SK-N-DZ (cell line): ENCODE measurements at regions not wholly inside any gene's neighbourhood (a gene's known extent, or its start where the extent isn't known, plus 50 kb on each side); places are given as distances from the start of the nearest gene placed in this dataset.

Source experiments
- DNase-seq: peaks from one replicate; pipeline ENCODE4 v3.0.0-alpha.2; 2015; ENCODE audit warnings: low spot score

- no peak for DNase-seq
Measured at GRCh38 chr6:134117409-134117808, 65.0 kb upstream of the SLC2A12 start.

GRCh38 chr6:134115715-134116074 is 63.3 kb upstream of the SLC2A12 start:
- no peak for DNase-seq

GRCh38 chr6:134114918-134115714 is 62.7 kb upstream of the SLC2A12 start:
- DNase-seq, result no peak

DNA sequence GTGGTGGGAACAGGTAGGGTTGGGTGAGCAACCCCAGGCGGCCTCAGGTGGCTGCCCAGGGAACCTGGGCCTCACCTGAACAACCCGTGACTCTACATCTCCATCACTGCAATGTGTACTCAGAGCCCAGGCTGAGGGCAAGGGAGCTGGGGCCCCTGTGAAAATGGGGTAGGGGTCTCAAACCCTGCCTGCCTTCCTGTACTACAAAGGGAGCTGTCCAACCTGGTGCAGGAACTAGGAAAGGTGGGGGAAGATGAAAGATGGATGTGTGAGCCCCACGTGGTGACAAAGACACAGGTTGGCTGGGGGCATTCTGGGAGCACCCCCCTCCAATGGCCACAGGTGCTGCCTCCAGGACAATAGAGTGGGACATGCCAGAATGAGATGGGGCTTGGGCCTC is 62.1 kb upstream of the SLC2A12 start:
- no peak for DNase-seq

DNA sequence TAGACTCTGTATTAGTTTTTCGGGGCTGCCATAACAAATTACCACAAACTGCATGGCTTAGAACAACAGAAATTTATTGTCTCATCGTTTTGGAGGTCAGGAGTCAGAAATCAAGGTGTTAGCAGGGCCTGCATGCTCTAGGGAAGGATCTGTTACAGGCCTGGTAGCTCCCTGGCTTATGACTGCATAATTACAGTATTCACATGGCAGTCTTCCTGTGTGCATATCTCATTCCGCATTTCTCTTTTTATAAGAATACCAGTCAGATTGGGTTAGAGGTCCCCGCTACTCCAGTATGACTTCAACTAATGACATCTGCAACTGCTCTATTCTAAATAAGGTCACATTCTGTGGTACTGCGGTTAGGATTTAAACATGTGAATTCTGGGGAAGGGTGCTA is 59.3 kb upstream of the SLC2A12 start:
- no peak for DNase-seq

DNA sequence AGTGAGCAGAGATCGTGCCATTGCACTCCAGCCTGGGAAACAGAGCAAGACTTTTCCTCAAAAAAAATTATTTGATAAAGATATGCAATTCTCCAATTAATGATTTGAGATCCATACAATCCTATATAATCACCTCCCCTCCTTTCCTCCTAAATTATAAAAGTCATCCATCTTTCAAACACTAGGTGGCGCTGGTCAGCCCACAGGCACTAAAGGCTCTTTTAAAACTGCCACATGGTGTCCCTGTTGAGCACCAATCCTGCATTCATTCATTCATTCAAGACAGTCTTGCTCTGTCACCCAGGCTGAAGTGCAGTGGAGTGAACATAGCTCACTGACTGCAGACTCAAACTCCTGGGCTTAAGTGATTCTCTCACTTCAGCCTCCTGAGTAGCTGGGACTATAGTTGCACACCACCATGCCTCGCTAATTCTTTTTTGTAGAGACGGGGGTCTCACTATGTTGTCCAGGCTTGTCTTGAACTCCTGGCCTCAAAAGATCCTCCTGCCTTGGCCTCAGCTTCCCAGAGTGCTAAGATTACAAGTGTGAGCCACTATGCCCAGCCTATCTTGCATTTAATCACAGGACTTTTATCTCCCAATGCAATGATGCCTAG is 58.7 kb upstream of the SLC2A12 start:
- DNase-seq, result peak; percentile 25

DNA sequence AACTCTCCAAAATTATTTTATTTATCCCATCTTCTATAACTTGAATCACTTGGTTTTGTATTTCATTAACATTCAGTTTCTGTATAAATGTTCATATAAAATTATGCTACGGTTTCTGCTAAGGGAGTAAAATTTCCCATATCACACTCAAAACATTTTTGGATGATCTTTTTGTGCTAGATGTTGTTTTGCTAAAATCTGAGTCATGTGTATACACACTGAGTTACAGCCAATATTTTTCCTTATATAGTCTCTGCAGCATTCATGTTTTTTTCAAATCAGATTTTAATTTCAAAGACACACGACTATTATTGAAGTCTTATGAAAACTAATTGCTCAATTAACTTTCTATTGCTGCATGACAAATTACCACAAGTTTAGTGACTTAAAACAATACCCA is 54.3 kb upstream of the SLC2A12 start:
- no peak for DNase-seq

DNA sequence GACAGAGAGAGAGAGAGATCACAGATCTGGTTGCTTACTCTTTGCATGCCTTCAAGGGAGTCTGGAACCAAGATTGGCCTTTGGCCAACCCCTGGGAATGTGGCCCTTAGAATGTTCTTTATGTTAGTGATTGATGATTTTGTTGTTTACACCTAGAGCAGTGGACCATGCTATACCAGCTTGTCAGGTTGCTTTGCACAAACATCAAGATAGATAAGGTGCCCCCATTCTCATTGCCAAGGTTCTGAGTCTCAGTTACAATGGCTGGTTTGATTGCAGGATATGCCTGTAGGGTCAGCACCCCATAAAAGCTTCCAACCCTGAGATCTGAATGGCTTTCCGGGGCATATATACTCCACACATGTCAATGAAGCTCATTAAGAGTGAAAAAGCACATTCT is 53.5 kb upstream of the SLC2A12 start:
- DNase-seq, result no peak

- DNase-seq, result no peak
Measured at GRCh38 chr6:134103006-134103405, 50.6 kb upstream of the SLC2A12 start.
